Hippocampal formation (tissue), 2 donors: ENCODE measurements at regions not wholly inside any gene's neighbourhood (a gene's known extent, or its start where the extent isn't known, plus 50 kb on each side); places are given as distances from the start of the nearest gene placed in this dataset.

Source experiments
- DNase-seq, 2 donors: peaks; one replicate each; lab custom pipeline; 2025; lab: John Stamatoyannopoulos, UW

- no peak for DNase-seq
Observed at GRCh38 chr22:47801541-47802245, 1039.2 kb downstream of the TBC1D22A start.

GRCh38 chr22:47798229-47798628 lies 1035.8 kb downstream of the TBC1D22A start:
- no peak for DNase-seq

GRCh38 chr22:47797342-47797945 lies 1035.0 kb downstream of the TBC1D22A start:
- no peak for DNase-seq

GRCh38 chr22:47796128-47796908 lies 1033.9 kb downstream of the TBC1D22A start:
- DNase-seq, result no peak

- DNase-seq, result no peak
Observed at GRCh38 chr22:47795477-47796127, 1033.2 kb downstream of the TBC1D22A start.

GRCh38 chr22:47794851-47795250 lies 1032.4 kb downstream of the TBC1D22A start:
- DNase-seq, result no peak

- DNase-seq, result no peak
Observed at GRCh38 chr22:47793304-47794101, 1031.1 kb downstream of the TBC1D22A start.

- no peak for DNase-seq
Observed at GRCh38 chr22:47789171-47789570, 1026.7 kb downstream of the TBC1D22A start.

GRCh38 chr22:47788461-47788860 lies 1026.0 kb downstream of the TBC1D22A start:
- DNase-seq, result no peak

GRCh38 chr22:47787501-47788227 lies 1025.2 kb downstream of the TBC1D22A start:
- no peak for DNase-seq

GRCh38 chr22:47786650-47787290 lies 1024.3 kb downstream of the TBC1D22A start:
- DNase-seq, result no peak

- DNase-seq, result no peak
Observed at GRCh38 chr22:47784991-47785390, 1022.5 kb downstream of the TBC1D22A start.

- no peak for DNase-seq
Observed at GRCh38 chr22:47784367-47784983, 1022.0 kb downstream of the TBC1D22A start.

- no peak for DNase-seq
Observed at GRCh38 chr22:47783433-47784366, 1021.2 kb downstream of the TBC1D22A start.

- no peak for DNase-seq
Observed at GRCh38 chr22:47782328-47783075, 1020.1 kb downstream of the TBC1D22A start.

GRCh38 chr22:47781427-47782111 lies 1019.1 kb downstream of the TBC1D22A start:
- no peak for DNase-seq

GRCh38 chr22:47781024-47781423 lies 1018.6 kb downstream of the TBC1D22A start:
- peak; percentile 18 to 23 for DNase-seq
